ENCODE measurements at regions not wholly inside any gene's neighbourhood (a gene's known extent, or its start where the extent isn't known, plus 50 kb on each side); places are given as distances from the start of the nearest gene placed in this dataset.

DNA sequence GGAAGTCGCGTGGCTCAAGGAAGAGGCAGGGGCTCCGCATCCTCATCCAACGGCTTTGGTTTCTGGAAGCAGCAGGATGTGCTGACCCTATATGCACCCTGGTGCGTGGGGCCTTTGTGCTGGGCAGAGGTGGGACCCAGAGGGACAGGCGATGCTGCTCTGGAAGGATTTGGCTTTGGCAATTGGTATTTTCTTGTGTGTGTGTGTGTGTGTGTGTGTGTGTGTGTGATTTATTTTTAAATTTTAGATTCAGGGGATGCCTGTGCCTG lies 321.9 kb upstream of the ZNF507 start:
- Histone ChIP-seq H3K9me3 (replicated peaks; ENCODE audit: insufficient read depth, low read length) (no peaks in the 10 kb centered on the region), H3K27me3 (replicated peaks; ENCODE audit: insufficient read depth, low read length) (peaks cover 54% of the 10 kb centered on the region)
- no peak for DNase-seq

DNA sequence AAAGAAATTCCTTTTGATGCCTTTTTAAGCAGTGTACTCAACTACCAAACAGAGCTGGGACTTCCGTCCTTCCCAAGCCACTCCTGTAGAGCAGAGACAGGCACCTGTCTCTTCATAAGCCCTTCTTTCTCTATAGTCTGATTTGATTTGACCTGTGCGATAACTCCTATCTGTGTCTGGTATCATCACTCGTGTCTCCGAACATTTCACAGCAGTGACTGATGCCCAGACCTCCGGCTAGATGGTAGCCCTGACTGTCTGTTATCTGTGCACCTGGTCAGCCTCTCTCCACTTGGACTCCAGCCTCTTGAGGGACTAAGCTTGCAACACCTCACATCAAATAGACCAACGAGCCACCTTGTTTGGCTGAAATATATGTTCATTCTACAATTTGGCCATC lies 316.2 kb upstream of the ZNF507 start:
- Histone ChIP-seq H3K9me3 (replicated peaks; ENCODE audit: insufficient read depth, low read length) (no peaks in the 10 kb centered on the region), H3K9me2 (replicated peaks; ENCODE audit: insufficient read depth, low read length) (no peaks in the 10 kb centered on the region), H3K9ac (ENCODE audit: low read length) (no peak overlapping the region), H3K27ac (ENCODE audit: low read length) (no peak overlapping the region), H3K4me3 (ENCODE audit: low read length) (no peak overlapping the region), H4K20me1 (ENCODE audit: insufficient read depth, low read length) (no peaks in the 10 kb centered on the region), H2AFZ (ENCODE audit: low read length) (no peak overlapping the region), H3F3A (ENCODE audit: insufficient read depth, low read length) (no peaks in the 10 kb centered on the region), H3K79me2 (ENCODE audit: low read length) (no peaks in the 10 kb centered on the region), H3K36me3 (replicated peaks; ENCODE audit: insufficient read depth, low read length) (no peaks in the 10 kb centered on the region), H3K4me1 (ENCODE audit: low read length) (no peaks in the 10 kb centered on the region), H3K4me2 (ENCODE audit: low read depth, low read length) (no peak overlapping the region), H3K27me3 (replicated peaks; ENCODE audit: insufficient read depth, low read length) (peaks cover 72% of the 10 kb centered on the region)
- DNase-seq, result no peak
- TF ChIP-seq, protein P1, sequence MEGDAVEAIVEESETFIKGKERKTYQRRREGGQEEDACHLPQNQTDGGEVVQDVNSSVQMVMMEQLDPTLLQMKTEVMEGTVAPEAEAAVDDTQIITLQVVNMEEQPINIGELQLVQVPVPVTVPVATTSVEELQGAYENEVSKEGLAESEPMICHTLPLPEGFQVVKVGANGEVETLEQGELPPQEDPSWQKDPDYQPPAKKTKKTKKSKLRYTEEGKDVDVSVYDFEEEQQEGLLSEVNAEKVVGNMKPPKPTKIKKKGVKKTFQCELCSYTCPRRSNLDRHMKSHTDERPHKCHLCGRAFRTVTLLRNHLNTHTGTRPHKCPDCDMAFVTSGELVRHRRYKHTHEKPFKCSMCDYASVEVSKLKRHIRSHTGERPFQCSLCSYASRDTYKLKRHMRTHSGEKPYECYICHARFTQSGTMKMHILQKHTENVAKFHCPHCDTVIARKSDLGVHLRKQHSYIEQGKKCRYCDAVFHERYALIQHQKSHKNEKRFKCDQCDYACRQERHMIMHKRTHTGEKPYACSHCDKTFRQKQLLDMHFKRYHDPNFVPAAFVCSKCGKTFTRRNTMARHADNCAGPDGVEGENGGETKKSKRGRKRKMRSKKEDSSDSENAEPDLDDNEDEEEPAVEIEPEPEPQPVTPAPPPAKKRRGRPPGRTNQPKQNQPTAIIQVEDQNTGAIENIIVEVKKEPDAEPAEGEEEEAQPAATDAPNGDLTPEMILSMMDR (IDR thresholded peaks at IDR 0.05; ENCODE audit: low read length), result no peak
- TF ChIP-seq EZH2 (optimal IDR thresholded peaks at IDR 0.05; ENCODE audit: low read depth, low read length) (no peak), EZH2phosphoT487 (IDR thresholded peaks at IDR 0.05; ENCODE audit: low read length) (no peak)

More for the DNA sequence above, 321.9 kb upstream of the ZNF507 start:
- H2AFZ ChIP-seq (ENCODE audit: low read length), result no peak overlapping the region
- H3K79me2 ChIP-seq (ENCODE audit: low read length), result no peaks in the 10 kb centered on the region
- no peaks in the 10 kb centered on the region for H3K4me1 ChIP-seq (ENCODE audit: low read length)
- no peak overlapping the region for H3K27ac ChIP-seq (ENCODE audit: low read length)
- TF ChIP-seq EZH2 (optimal IDR thresholded peaks at IDR 0.05; ENCODE audit: low read depth, low read length), result no peak
- no peak for TF ChIP-seq EZH2phosphoT487 (IDR thresholded peaks at IDR 0.05; ENCODE audit: low read length)
- TF ChIP-seq, protein P1 (IDR thresholded peaks at IDR 0.05; ENCODE audit: low read length), result no peak
- H3K9me2 ChIP-seq (replicated peaks; ENCODE audit: insufficient read depth, low read length), result no peaks in the 10 kb centered on the region
- H4K20me1 ChIP-seq (ENCODE audit: insufficient read depth, low read length), result no peaks in the 10 kb centered on the region
- no peak overlapping the region for H3K9ac ChIP-seq (ENCODE audit: low read length)
- no peak overlapping the region for H3K4me2 ChIP-seq (ENCODE audit: low read depth, low read length)
- H3F3A ChIP-seq (ENCODE audit: insufficient read depth, low read length), result no peaks in the 10 kb centered on the region
- no peak overlapping the region for H3K4me3 ChIP-seq (ENCODE audit: low read length)
- no peaks in the 10 kb centered on the region for H3K36me3 ChIP-seq (replicated peaks; ENCODE audit: insufficient read depth, low read length)

DNA sequence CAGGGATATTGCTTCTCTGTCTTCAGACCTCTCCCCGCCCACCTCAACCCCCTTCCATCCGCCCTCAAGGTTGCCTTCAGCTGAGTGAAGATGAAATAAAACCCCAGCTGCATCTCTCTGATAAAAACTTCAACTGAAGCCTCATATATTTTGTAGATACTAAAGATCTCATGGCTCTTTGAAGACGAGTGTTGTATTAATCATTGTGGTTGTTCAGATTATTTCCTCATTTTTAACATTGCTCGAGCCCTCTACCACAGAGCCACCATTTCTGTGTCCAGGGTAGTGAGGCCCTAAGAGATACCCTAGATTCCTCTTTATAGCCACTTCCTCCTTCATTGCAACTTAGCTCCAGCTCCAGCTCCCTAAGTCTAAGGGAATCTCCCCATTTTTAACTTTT lies 312.8 kb upstream of the ZNF507 start:
- no peak for DNase-seq
- no peak overlapping the region for H2AFZ ChIP-seq (ENCODE audit: low read length)
- no peaks in the 10 kb centered on the region for H3K9me2 ChIP-seq (replicated peaks; ENCODE audit: insufficient read depth, low read length)
- TF ChIP-seq EZH2phosphoT487 (IDR thresholded peaks at IDR 0.05; ENCODE audit: low read length) (no peak), EZH2 (optimal IDR thresholded peaks at IDR 0.05; ENCODE audit: low read depth, low read length) (no peak)
- TF ChIP-seq, protein P1 (IDR thresholded peaks at IDR 0.05; ENCODE audit: low read length), result no peak
- H3K9ac ChIP-seq (ENCODE audit: low read length), result no peak overlapping the region
- H3K4me2 ChIP-seq (ENCODE audit: low read depth, low read length), result no peak overlapping the region
- H3F3A ChIP-seq (ENCODE audit: insufficient read depth, low read length), result no peaks in the 10 kb centered on the region
- no peaks in the 10 kb centered on the region for H3K4me1 ChIP-seq (ENCODE audit: low read length)
- H3K27ac ChIP-seq (ENCODE audit: low read length), result no peak overlapping the region
- no peaks in the 10 kb centered on the region for H3K9me3 ChIP-seq (replicated peaks; ENCODE audit: insufficient read depth, low read length)
- peaks cover 79% of the 10 kb centered on the region for H3K27me3 ChIP-seq (replicated peaks; ENCODE audit: insufficient read depth, low read length)
- H3K4me3 ChIP-seq (ENCODE audit: low read length), result no peak overlapping the region
- H4K20me1 ChIP-seq (ENCODE audit: insufficient read depth, low read length), result no peaks in the 10 kb centered on the region
- no peaks in the 10 kb centered on the region for H3K79me2 ChIP-seq (ENCODE audit: low read length)
- no peaks in the 10 kb centered on the region for H3K36me3 ChIP-seq (replicated peaks; ENCODE audit: insufficient read depth, low read length)

Data from MM.1S (cell line).